HG02759 (cell line): ENCODE measurements at regions not wholly inside any gene's neighbourhood (a gene's known extent, or its start where the extent isn't known, plus 50 kb on each side); places are given as distances from the start of the nearest gene placed in this dataset.

Experiments
- ATAC-seq: cut with Tn5 transposase; IDR thresholded peaks from one replicate; pipeline ENCODE4 v1.9.1; 2021; ENCODE audit warnings: mild to moderate bottlenecking, moderate library complexity; ENCODE audit not compliant: unreplicated experiment

DNA sequence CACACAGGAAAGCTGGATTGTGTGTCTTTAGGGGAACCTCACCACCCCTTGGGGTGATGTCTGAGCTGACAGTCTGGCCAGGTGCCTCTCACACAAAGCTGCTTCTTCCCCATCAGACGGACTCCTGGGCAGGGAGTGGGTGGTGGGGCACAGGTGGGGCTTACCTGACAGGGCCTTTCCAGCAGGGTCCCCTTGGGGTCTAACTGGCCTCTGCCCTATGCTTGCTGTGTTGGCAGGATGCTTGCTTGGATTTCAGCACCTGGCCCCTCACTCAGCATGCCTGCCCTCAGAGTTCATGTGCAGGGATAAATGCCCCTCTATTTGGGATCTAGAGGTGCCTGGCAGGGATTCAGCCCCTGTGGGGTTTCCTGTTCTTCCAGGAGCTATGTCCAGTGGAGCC is 496.9 kb upstream of the ZMIZ1 start:
- ATAC-seq: no peak

DNA sequence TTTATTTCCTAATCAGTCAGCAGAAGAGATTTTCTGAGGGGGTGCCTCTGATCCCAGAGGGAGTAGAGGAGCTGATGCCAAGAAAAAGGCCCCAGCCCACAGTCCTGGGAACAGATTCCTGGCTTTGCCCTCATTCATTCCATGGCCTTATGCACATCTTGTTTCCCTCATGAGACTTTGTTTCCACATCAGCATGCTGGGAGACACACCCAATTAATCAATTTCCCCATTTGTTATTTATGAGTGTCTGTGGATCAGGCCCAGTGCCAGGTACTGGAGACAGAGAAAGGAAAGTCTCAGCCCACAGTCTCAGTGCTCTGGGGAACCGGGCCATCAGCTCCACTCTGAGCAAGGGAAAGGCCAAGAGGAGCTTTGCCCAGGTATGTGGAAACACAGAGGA is 496.2 kb upstream of the ZMIZ1 start:
- ATAC-seq: no peak

DNA sequence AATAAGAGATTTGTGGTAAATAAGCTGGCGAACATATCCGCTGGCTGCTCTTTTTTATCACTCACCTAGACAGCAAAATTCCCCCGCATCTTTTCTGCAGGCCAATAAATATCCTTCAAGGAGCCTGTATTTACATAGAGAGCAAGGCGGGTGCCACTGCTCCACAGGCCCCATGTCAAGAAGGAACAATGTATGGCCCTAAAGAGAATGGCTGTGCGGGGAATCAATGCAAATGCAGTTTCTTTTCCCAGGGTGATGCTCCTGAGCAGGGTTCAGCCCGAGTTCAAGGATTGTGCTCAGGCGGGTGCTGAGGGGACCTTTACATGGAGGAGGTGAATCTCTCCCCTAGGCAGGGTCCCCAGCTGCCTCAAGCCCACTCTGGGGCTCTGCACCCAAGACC is 494.2 kb upstream of the ZMIZ1 start:
- no peak for ATAC-seq

DNA sequence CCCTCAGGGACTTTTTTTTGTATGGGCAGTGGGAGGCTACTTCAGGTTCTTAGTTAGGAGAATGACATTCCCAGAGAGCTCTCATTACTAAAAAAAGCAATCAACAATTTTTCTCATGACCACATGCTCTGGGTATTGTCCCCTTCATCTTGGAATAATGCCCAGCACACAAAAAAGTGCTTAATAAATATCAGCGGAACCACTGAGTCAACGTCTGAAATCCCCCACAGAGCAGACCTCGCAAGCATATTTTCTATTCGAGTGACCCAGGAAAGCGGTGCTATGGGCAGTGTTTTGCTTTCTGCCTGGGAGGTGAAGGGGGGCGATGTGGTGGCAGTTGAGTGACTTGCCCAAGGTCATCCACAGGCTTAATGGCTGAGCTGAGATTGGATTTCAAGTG is 493.4 kb upstream of the ZMIZ1 start:
- no peak for ATAC-seq

DNA sequence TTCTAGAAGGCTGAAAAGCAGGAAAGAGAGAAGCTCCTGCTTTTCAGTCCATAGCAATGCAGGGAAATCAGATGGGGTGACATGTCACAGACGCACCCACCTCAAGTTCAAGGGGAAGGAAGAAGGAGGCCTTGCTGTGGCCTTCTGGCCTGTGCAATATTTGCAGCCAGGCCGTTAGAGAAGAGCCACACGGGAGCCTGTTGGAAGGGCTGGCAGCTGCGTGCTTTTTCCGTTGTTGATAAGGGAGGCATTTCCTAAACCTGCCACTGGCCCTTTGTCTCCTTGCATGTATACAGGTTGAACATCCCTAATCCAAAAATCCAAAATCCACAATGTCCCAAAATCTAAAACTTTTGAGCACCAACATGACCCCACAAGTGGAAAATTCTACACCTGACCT is 492.5 kb upstream of the ZMIZ1 start:
- no peak for ATAC-seq

DNA sequence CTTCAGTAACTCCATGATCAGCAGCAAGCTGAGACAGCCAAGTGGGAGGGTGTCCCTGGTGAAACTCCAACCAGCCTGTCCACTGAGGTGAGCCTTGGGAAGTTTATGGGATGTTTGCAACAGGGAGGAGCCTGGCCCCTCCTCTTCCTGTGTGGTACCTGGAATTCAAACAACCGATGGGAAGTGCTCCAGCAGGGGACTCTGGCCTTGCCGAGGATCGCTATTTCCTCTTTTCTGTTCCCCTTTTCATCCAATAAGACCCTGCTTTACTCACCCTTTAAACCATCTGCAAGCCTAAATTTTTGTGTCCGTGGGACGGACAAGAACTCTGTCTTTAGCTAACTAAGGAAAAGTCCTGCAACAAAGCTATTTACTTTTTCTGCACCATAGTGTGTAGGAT is 491.1 kb upstream of the ZMIZ1 start:
- no peak for ATAC-seq

DNA sequence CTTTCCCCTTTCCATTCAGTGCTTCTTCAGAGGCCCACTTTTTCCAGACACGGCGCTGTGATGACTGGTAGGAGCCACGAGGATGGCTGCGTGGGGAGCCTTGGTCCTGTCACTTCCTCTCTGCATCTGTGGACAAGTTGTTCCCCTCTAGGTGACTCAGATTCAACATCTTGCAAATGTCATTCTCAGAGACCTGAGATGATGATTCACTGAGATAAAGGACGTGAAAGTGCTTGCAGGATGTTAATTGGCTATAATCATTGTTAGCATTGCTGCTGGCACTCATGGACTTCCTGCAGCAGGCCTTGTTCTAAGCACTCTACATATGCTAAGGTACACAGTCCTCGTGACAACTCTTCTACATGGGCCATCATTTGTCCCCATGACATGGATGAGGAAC is 489.8 kb upstream of the ZMIZ1 start:
- peak; percentile 75 for ATAC-seq

DNA sequence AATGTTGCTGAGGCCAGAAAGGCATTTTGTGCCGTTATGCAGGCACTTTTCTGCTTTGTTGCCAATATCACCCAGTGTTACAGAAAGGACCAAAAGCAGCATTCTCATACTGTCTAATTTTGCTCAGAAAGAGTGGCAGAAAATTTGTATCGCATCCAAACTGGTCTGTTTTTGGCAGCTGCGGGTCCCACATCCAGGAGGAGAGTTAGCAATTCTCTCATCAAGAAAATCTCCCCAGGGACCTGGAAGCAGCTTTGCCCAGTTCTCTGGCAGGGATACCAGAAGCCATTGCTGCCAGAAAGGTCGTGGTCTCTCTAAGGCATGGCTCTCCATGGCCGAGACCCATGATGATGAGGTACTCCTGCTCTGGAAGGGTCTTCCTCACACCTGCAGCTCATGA is 489.2 kb upstream of the ZMIZ1 start:
- no peak for ATAC-seq

DNA sequence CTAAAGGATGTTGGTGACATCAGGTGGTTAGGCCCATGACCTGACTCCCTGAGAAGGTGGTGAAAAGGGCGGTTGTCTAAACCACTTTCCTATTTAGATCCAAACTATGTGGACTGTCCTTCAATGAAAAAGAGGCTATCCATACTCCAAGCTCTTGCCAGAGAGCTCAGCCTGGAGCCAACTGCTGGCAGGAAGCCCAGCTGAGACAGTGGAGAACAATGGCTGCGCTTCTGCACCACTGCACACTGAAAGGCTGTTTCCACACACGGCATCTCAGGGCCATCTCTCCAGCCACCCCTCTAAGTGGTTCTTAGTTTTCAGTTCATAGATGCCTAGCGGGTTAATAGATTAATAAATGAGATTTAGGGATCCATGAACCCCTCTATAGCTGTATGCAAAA is 488.8 kb upstream of the ZMIZ1 start:
- ATAC-seq: no peak

DNA sequence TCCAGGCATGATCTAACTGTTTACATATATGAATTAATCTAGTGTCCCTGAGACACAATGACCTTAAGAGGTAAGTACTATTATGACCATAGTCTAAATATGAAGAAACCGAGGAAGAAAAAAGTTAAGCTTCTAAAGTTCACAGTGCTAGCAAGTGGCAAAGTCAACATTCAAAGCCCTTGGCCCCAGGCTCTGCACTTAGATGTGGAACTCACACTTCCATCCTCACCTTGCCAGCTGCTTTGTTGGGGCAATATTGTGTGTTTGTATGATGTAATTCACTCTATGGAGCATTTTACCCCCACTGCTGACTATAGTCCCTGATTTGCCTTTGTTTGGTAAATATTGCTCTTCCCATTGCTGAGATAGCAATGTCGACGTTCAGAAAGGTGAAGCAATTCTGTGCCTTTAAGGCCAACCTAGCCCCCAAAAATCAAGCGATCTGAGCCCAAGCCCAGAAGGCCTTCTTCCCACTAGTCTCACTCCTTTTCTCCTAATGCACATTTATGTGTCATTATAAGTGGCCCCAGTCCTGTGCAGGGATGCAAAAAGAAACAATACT is 487.6 kb upstream of the ZMIZ1 start:
- ATAC-seq: no peak

DNA sequence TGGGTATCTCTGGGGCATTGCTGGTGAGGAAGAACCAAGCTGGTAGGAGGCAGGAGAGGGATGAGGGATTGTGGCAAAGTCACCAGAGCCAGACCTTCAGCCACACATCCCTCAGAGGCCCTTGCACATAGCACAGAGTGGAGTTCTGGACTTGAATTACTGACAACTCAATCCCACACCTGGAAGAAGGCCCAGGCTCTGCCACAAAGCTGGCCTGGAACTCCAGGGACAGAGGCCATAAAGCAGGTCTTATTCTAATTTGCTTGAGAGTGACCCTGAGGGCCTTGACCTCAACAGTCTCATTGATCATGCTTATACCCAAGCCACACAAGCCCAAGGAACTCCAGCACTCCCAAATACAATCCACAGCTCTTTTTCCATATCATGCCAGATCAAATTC is 486.2 kb upstream of the ZMIZ1 start:
- no peak for ATAC-seq

DNA sequence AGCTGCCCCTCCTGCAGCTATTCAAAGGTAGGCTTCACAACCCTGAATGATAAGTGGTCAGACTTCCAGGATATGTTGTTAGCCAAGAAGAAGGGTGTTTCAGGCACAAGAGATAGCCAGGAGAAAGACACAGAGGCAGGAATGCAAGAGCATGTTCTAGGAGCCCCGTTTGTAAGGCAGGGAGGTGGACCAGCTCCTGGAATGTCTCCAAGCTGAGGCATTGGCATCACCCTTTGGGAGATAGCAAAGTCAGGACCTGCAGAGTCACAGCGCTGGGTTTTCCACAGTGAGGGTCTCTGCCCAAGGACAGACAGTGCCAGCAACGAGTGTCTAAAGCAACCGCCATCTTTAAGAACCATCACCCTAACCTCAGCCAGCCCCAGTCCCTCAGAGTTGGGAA is 484.5 kb upstream of the ZMIZ1 start:
- no peak for ATAC-seq

DNA sequence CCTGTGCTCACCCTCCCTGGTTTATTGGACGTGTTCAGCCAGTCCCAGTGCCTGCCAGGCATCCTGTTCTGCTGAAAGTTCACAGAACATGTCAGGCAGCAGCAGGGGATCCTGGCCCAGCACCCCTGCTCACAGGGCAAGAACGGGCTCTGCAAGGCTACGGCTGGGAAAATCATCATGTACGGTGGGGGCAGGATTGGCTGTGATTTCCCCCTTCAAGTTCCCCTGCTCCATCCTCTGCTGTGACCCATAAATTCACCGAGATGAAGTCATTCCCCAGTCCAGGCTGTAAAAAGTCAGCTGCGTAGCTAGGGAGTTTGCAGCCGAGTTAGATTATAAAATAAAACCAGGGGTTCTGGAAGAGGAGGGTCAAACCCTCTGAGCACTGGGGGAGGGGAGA is 484.1 kb upstream of the ZMIZ1 start:
- no peak for ATAC-seq

DNA sequence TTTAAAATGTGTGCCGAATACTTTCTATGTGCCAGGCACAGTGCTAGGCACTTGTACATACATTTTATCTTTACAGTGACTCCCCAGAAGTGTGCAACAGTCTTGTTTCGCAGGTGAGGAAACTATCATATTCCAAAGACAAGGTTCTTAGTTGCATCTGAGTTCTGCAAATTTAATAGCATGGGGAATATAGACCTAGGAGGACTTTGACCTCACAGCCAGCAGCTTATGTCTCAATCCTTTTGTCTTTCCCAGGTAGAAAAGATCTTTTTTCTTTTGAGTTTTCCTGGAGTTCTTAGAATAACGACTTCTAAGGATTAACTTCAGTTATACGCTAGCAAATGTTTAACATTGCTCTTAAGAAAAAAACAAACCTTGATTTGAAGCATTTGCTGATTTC is 482.8 kb upstream of the ZMIZ1 start:
- no peak for ATAC-seq

DNA sequence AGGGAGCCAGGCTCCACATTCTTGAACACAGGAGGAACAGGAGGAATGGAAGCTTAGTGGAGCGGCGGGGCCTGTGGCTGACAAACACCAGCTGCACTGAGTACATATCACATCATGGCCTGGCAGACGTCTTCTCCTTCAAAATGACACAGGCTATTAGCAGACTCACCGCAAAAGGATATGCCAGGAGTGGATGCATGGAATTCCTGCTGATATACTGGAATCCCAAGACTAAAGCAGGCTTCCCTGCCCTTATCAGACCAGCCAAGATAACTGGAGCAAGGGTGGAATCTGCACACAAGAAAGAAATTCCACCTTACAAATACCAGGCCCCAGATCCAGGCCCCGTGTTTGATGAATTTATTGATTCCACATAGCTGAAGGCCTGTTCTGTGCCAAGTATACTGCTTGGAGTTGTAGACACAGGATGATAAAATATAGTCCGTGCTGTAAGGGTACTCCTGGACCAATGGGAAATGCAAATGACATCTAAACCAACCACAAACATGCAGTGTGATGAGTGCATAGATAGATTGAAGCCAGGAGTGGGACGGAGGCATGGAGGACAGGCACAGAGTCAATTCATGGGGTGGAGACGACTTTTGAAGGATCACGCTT is 480.5 kb upstream of the ZMIZ1 start:
- no peak for ATAC-seq

DNA sequence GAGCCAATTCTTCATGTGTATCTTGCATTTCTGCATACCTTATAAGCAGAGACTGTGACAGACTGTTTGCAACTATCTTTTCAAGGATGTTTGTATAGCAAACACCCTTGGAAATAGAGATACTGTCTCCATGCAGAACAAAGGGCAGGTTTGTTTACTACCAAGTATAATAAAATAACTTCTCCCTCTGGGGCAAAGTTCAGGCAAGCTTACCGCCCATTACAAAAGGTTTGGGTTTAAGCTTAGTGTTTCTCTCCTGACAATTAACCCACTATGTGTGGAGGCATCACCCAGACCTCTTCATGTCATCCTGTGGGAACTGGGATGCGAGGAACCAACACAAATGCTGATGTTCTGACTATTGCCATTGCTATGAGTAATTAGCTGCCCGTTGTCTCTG is 479.1 kb upstream of the ZMIZ1 start:
- ATAC-seq: no peak

DNA sequence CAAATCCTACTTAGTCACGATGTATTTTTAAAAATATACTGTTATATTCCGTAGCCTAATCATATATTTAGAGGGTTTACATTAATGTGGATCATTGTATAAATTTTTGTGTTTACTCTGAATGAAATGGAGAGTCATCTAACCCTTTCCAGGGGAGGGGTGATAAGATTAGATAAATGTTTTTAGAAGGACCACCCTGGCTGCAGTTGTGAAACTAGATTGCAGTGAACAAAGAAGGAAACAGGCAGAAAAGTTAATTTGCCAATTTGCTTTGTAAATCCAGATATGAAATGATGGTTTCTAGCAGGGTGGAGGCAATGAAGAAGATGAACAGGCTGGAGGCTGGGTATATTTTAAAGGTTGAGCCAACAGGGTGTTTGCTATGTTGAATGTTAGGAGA is 477.7 kb upstream of the ZMIZ1 start:
- no peak for ATAC-seq

DNA sequence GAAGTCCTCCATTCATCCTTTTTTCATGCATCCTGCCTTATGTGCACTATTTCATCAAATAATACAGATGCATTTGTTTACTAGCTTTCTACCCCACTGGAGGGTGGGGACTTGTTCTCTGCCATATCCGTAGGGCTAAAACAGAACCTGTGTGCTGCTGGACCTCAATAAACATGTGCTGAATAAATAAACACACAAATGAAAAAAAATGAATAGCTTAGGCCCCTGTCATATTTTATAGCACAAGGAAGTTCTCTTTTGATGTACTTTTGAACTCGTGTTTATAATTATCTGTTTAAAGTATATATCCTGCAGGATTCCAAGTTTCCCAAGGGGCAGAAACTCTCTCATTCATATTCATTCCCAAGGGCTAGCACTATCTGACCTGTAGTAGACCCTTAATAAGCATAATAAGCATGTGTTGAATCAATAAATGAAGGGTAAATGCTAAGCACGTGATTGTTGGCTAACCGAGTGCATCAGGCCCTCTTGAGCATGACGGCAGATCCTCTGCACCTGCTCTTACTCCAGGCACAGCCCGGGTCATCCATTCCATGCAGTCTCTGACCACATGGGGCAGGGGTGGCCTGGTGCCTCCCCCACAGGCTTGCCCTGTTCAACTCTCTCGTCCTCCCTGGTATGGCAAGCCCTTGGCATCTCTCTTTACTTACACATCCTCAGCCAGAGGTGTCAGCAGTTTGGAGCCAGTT is 474.1 kb upstream of the ZMIZ1 start:
- no peak for ATAC-seq

DNA sequence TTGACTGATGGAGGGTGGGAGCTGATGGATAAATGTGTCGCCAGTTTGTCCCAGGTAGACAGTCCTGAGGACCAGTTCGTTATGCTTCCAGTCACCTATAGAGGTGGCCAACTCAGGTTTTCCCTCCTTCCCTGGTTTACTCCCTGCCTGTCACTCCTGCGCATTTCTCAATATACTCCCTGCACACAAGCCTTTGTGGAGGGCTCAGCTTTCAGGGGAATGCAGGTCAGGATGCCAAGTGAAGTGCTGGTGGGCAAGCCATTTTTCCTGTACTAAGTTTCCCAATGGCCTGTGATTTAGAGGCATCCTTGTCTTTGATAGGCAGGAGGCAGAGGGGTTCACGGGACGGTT is 473.5 kb upstream of the ZMIZ1 start:
- no peak for ATAC-seq

DNA sequence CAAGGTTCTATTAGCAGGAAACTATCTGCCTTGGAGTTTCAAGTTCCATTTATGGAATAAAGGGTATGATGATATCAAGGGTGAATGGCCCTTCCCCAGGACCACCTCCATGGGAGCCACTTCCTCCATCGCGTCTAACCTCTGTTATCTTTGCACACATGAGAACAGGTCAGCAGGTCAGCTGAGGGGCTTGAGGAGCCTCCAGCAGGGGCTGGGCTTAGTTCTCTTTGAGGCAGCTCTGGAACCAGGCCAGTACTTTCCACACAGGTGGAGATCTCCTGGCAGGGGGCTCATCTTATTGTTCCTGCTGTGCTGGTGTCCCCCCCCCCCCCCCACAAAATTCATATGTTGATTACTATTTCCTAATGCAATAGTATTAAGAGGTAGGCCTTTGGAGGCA is 472.2 kb upstream of the ZMIZ1 start:
- no peak for ATAC-seq

DNA sequence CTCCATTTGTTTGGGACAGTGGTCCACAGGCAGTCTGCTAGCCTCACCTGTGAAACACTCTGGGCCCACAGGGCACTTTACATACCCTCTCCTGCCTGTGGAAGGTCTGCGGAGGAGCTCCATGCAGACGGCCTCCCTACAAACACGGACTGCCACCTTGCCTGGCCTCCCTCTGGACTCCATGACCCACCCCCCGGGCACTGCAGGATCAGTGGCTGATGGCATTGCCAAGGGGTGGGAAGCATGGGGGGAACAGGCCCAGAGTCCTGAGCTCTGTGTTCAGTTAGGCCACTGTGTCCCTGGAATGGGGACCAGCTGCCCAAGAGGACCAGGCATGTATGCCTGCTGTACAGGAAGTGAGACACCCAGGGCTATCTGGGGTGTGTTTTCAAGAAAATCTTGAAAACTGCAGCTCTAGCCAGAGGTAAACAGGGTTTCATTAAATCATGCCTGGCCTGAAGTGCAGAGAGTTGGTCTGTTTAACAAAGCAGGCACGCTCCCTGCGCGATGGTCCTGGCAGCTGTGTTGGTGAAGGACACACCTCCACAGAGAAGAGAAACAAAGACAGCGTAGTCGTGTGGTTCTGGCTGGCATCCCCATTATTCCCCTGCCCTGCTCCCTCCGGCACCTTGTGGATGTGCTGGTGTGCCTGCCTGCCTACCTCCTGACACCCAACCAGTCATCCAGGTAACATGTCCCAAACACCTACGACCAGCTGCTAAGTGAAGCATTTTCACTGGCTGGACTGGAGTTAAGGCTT is 470.8 kb upstream of the ZMIZ1 start:
- ATAC-seq: no peak
